Spleen (tissue), 7 donors: ENCODE measurements at regions not wholly inside any gene's neighbourhood (a gene's known extent, or its start where the extent isn't known, plus 50 kb on each side); places are given as distances from the start of the nearest gene placed in this dataset.

ENCODE experiments used
- CTCF ChIP-seq, 11 experiments: fragments of 200-600 bp in 7 of 11; fragments of 450-650 bp in 4 of 11; sonication (generic) in 4 of 11; IDR thresholded peaks in 8 of 11; conservative IDR thresholded peaks in 3 of 11; 1 replicate in 7 of 11; 2 replicates in 4 of 11; pipeline versions ENCODE4 v1.4.0 to v1.8.0; 2016 to 2021; ENCODE audit warnings: antibody characterized with exemption in 11 of 11, inconsistent platforms in 4 of 11, mild to moderate bottlenecking in 1 of 11
- POLR2A ChIP-seq, 3 donors: fragments of 450-650 bp; IDR thresholded peaks; one replicate each; pipeline ENCODE4 v1.5.1; 2017; ENCODE audit warnings: antibody characterized with exemption in 3 of 3, mild to moderate bottlenecking in 1 of 3
- POLR2AphosphoS5 ChIP-seq, 3 donors: sonication (generic); formaldehyde crosslinking; IDR thresholded peaks; one replicate each; pipeline ENCODE4 v1.5.1; 2017; ENCODE audit warnings: antibody characterized with exemption in 3 of 3
- donor health status: DM: no; HTN: no; CAD: no; lungs with moderate emphysema.
- donor health status: DM: no; HTN: no; CAD: no.
- donor health status: DM: no; HTN: no; CAD: no.

DNA sequence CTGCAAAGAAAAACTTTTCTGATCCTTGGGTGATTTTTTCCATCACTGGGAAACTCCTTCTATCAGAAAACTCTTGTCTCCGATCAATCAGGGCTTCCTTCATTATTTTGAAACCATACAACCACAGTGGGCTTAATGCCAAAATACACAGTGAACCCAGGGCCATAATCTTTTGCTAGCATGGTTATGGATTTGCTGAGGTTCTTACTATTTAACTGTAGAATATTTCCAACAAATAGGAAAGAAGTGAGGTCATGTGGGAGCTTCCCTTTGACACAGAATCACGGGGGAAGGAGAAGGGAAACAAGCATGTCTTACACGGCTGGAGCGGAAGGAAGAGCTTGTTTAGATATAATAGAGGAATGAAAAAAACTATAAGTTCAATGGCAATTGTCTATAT is 1241.7 kb downstream of the REEP3 start:
- TF ChIP-seq CTCF (IDR thresholded peaks at IDR 0.05 in 8 of 11, conservative IDR thresholded peaks at IDR 0.05 in 3 of 11) = no peak
- TF ChIP-seq POLR2A (IDR thresholded peaks at IDR 0.05) = no peak
- TF ChIP-seq POLR2AphosphoS5 (IDR thresholded peaks at IDR 0.05) = no peak
